HG03139 (cell line): ENCODE measurements at regions not wholly inside any gene's neighbourhood (a gene's known extent, or its start where the extent isn't known, plus 50 kb on each side); places are given as distances from the start of the nearest gene placed in this dataset.

Experiments
- ATAC-seq: cut with Tn5 transposase; IDR thresholded peaks from one replicate; pipeline ENCODE4 v1.9.1; 2021; ENCODE audit not compliant: unreplicated experiment

DNA sequence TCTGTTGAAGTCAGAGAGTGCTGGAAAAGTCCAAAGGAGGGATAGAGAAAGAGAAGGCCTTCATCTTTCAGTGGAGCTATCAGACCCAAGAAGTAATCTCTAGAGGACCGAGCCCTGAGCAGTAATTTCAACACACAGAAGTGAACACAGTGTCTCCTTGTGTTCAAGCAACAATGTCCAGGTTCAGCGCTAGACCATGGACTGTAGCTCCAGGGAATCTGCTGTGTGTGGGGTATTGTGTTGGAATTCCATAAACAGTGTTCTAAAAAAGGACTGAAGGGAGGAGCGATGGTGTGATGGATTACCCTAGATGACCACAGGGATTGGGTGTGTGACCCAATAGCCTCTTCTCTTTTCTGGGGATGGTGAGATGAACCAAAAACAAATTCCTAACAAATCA lies 165.9 kb downstream of the BLID start:
- no peak for ATAC-seq

DNA sequence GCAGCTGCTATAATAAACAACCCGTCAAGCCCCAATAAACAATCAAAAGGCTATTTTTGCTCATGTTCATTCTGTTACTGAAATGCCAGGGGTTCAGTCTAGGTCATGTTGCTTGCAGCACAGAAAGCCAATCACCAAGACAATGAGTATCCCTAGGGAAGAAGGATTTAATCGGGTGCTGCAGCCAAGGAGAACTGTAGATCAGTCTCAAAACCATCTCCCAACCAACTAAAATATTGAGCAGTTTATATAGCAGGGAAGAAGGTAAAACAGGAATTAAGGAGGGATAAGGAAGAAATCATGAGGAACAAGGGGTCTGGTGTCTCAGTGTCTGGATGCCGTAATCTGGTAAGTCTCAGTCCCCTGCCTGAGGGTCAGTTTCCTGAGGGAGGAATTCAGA lies 169.5 kb downstream of the BLID start:
- no peak for ATAC-seq

DNA sequence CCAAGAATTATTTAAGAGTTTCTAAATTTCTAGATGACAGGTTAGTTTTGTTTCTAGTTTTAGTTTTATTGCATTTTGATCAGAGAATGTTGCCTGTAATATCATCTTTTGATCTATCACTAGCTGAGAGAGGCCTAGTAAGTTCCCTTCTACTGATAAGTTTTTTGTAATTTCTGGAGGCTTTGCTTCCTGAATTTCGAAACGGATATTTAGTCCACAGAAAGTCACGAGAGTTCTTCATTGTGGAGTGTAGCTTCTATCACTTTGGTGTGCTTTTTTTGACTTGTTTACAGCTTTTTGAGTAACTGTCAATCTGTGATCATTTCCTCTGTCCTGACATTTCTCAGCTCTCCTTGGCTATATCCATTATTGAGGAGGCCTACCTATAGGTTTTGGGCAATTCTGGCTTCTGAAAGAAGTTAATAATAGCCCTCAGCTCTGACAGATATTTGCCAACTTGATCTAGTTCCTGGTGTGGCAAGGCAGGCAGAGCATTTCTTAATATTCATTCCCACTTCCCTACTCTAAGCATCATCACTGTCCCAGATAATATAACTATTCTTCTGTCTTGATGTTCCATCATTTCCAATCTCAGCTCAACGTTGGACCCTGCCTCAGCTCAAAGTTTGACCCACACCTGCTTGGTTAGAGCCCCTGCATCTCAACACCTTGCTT lies 171.3 kb downstream of the BLID start:
- no peak for ATAC-seq

DNA sequence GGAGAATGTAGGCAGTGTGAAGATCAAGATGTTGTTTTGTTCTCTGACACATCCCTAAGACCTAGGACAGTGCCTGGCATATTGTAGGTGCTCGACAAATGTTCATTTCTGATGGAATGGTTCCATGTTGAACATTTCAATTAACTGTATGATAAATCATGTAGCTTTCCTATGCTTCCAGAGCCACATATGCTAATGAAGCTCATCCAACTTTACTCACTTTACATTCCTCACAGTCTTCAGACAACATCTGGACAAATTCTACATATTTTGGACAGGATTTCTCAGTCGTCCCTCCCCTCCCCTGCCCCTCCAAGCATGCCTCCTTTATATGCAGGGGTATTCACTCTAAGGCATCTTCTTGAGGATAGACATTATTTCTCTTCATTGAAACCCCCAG lies 177.9 kb downstream of the BLID start:
- ATAC-seq, result no peak

DNA sequence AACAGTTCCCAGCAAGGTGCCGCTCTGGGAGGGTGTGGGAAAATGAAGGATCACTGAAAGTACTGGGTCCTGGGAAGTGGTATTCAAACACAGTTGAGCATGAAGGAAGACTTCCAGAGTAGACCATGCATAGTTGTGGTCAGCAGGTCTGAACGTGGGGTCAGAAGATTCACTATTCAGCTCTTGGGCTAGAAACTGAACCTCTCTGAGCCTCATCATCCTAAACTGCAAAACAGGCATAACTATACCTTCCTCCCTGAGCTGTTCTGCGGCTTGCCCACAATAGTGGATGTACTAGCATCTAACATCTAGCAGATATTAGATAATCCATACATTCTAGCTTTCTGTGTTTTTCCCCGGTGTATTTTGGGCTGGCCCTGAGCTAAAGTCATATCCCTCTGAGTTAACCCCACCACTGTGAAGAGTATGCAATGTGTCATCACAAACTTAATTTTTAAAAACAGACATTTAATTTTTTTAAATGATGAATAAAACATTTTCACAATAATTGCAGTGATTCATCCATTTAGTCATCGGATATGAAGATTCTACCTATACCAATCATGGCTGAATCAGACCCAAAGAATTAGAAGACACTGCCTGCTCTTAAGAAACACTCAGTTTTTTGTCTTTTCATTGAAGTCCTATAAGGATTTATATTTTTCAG lies 179.1 kb downstream of the BLID start:
- no peak for ATAC-seq

DNA sequence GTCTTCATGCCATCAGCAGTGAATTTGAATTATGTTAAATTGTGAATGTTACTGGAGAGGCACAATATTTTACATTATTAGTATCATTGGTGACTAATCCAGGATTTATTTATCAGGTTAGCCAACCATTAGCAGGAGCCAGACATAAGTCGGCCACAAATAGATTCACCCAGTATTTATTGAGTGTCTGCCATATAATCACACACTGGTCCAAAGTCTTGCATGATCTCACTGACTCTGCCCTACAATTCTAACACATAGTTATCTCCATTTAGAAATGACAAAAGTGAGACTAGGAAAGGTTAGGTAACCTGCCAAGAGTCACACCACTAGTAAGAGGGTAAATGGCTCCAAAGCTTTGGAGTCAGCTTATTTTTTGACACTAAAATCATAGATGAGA lies 179.6 kb downstream of the BLID start:
- no peak for ATAC-seq

DNA sequence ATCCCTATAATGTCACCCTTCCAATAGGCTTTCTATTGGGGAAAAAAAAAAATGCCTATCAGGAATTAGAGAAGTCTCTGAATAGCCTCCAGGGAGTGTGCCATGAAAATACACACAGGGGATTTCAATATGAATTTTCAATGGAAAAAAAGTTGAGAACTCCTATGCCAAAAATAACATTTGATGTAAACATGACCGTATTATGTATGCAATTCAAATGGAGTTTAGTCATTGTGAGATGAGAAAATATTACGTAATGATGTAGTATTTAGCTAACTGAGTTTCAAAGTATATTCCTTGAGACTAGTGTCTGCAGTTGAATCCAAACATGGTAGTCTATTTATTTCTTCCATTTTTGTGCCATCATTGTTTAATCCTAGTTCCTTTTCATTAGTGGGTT lies 182.3 kb downstream of the BLID start:
- no peak for ATAC-seq

DNA sequence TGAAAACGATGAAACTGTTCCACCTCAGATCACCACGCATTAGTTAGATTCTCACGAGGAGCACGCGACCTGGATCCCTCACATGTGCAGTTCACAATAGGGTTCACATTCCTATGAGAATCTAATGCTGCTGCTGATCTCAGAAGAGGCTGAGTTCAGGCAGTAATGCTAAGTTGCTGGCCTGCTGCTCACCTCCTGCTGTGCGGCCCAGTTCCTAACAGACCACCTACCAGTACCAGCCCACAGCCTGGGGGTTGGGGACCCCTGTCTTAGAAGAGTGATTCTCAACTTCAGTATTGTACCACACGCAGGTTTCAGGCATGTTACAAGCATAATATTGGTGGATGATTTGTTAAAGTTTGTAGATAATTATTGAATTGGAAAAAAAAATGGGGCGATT lies 182.7 kb downstream of the BLID start:
- no peak for ATAC-seq

DNA sequence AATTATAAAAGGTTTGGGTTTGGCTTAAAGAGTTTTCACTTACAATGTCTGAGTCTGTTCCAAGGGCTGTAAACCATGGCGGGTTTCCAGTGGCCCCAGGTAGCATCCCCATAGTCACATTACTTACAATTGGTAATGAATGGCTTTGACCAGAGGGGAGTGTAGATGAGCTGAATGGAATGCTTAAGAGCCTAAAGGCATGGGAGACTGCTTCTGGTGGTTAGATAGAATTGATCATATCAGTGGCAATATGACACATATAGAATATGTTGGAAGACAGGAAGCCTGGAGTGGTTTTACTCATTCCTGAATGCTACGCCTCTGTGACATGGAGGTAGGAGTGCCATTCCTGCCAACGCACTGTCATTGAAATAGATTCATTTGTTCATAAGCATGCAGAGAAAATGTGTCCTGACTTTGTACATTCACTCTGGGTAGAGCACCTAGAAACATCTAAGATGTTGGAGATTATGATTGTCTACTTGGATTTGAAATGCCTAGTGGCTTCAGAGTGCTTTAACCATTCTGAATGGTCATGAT lies 183.3 kb downstream of the BLID start:
- ATAC-seq, result no peak

DNA sequence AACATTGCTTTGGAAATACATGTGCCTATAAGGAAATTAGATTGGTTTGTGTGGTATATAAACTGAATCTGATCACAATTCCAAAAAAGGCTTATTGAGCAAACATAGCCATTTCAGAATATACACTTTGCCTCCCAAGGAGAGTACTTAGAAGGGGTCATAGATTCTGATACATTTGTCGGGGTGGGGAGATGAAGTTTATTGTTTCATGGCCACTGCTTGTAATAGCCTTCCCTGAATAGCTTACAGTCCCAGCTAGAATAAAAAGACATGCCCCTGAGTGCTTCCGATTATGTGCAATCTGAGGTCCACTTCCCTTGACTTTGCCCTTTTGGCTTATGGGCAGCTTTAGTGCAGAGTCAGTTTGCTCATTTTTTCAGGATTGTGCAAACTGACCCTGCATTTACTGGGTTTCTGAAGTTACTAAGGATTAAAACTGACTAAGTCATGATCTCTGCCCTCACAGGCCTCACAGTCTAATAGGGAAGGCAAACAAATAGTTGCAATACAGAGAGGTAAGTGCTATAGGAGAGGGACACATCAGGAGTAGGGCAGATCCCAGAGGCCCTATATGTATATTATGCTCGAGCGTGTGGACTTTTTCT lies 184.2 kb downstream of the BLID start:
- ATAC-seq, result no peak

DNA sequence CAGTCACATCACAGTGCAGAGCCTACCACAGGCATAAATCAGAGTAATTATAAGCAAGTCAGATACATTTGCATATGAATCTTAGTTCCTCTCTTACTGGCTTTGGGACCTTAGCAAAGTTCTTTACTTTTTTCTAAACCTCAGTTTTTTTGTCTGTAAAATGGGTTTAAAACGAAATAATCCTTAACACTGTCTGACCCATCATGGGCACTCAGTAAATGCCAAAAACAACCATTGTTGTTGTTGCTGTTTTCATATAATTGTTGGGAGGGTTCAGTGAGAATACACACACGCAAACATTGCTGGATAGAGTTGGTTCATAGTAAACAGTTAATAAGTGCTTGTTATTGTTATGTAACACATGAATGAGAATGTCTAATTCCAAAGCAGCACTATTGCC lies 184.9 kb downstream of the BLID start:
- no peak for ATAC-seq

DNA sequence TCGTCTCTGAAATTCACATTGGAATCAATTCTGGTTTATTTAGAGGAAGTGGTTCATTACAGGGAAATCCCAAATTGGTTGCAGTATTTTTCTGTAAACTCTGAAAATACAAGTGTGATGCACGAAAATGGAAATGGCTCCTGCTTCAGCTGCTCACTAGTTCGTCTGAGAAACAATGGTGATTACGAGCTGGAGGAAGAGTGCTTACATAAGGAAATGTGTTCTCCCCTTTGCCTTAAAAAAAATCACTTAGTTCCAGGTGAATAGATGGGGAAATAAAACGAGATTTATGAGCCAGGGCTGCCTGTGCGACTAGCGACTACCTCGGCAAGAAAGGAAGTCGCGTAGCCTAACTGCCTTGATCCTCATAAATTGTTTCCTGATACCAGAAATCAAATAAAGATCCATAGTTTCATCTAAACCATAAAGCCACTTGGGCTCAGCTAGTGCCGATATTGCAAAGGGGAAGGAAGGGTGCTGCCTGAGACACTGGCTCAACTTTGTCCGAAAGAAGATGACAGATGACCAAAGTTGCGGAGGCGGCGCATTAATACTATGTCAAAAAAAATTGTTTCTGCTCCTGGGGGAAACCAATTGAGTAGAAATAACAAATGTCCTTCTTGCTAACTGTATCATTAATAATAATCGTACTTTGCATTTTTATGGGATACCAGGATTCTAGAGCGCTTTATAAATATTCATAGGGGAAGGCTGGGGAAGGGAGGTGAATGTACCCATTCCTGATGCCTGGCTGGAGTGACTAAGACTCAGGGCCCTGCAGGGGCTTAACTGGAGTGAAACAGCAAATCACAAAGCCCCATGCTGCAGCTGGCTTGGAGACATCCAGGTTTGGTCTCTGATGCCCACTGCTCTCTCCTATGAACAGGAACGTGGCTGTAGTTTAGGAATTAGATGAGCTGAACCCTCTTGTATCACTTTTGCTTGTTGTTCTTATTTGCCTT lies 185.7 kb downstream of the BLID start:
- ATAC-seq, result no peak

DNA sequence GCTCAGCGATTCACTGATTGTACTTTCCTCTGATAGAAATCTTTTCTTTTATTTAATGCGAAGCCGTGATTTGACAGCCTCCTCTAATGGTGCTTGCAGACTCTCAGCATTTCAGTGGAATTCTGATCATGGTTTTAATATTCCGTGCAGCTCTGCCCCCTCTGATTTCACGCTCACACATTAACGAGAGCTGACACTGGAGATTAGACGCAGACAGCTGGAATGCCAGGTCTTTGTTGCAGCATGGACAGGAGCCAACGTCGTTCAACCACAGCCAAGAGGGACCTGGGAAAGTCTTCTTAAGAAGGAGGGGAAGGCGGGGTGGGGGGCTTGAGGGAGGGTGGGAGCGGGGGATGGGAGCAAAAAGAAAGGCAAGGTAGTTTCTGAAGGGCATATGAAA lies 186.4 kb downstream of the BLID start:
- no peak for ATAC-seq

DNA sequence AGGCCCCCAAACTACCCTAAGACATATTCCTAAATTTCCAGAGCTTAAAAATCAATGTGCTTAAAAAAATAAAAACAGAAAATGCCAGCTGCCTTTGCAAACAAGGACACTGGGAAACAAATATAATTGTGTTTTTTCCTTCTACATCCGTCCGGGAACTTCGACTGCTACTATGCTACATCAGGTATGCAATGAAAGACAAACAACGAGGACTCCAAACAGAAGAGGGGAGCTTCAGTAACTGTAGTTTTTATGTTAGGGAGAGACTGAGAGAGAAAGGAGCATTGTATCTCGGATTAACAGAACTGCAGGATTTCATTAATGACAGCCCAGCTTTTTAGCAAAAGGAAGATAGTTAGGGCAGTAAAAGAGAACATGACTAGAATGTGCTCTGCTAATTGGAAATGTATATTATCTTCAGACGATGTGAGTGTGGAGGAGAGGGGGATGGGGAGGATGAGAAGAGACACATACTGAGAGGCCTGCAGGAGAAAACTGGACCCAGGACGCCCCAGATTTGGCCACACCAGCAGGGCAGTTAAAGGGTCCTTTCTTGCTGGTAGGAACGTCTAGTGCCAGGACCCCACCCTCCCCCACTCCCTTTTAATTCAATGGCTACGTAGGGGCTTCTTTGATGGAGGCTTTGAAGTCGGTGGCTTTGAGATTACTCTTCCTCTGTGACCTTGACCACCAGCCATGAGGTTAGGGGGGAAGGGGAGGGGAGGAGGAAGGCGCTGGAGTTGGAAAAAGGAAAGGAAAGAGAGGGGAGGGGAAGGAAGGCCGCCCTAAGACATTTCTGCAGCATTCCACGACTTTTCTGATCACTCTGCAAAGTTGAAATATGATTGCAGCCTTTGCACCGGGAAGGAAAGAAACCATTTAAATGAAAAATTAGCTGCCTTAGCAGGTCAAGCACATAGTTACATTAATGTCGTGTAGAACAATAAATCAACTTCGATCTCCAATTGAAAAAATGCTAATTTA lies 187.1 kb downstream of the BLID start:
- ATAC-seq, result no peak

DNA sequence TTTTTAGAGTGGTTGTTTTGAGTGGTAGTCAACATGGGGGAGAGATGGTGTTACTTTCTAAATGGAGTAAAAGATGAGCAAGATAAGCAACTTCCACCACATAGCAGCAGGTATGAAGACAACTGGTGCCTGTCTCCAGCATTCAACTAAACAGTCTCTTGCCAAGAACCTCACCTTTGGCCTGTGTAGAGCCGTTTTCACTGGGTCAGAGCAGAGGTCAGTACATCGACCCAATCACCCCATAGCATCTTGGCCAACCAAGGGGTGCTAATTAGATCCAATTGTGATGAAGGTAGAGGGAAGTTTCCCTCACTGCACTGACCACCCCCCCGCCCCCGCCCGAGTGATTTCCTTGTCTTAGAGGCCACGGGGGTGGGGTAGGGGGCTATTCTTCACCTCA lies 188.2 kb downstream of the BLID start:
- no peak for ATAC-seq

DNA sequence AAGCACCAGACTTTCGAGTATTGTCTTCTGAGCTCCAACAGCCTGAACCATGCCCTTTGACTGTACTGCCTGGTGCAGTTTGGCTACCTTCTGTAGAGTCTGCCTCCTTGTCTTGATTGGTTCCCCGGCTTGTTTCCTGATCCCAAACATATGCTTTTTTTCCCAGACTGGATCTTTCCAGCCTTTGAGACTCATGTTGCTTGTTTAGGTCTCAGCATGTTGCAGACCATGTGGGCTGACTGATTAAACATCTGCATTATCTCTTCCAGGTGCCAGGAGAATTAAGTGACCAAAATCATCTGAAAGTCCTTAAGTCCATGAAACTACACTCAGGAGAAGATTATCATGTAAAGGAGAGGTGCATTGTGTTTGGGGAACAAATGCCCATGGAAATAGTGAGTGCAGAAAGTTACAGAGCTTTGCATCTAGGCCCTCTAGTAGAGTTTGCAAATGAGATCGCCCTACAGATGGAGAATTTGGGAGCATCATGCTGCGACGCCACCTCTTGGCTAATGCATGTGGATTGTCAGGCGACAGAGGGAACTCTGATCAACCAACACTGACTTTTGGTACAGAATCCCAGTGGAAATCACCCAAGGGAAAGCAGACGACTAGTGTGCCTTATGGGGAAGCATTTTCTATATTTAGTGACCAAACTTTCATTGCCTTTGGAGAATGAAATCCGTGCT lies 188.8 kb downstream of the BLID start:
- no peak for ATAC-seq

DNA sequence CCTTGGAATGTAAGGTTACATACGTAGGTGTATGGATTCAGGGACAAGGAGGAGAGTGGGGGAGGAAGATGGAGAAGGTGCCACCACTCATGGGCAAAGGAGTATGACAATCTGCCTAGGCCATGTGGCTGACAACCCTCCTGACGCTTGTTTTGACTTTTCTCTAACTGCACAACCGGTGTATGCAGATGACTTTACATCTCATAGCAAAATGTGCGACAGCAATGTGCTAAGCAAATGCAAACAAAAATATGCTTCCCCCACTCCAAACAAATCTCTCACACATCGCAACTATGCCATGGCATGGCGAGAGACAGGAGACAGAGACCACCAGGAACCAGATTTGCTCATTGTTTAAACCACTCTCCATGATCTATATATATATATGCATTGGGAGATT lies 191.8 kb downstream of the BLID start:
- no peak for ATAC-seq

DNA sequence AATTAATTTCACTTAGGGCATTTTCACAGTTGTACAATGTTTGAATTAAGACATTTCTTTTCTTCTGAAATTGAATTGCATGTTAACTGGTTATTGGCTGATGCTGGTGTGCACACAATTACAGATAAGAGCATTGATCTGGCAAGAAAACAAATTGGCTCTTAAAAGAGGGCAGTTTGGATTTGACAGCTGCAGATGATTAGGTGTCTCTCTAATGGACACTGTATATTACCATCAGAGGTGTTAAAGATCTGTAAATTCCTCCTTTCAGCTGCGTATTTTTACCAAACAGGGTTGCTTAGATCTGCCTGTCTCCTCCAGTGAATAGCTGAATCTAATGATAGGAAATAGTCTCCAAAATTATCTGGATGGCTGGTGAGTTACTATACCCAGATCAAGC lies 198.5 kb downstream of the BLID start:
- no peak for ATAC-seq

DNA sequence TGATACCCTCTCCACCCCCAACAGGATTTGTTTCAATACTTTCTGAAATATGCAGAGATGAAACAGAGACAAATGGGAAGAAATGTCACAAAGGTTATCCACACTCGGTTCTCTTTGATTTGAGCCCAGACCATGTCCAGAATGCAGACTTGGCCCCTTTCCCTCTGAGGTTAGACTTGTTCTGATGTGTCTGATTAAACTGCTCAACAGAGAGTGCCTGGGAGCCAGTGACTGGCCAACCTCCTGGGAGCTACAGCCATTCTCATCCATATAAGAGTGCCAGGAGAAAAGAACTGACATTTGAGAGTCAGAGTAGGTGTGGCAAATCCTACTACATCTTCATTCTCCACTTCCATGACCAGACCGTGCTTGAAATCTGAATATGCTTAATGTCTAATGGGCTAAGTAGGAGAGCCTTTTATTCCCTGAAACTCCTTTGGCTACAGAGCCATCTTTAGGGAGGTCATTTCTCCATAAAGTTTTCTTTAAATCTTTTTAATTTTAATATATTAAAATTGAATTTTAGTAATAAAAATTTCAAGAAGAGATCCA lies 201.4 kb downstream of the BLID start:
- ATAC-seq, result no peak
